Choroid plexus epithelial cell (primary cell): ENCODE measurements at regions not wholly inside any gene's neighbourhood (a gene's known extent, or its start where the extent isn't known, plus 50 kb on each side); places are given as distances from the start of the nearest gene placed in this dataset.

Experiments
- DNase-seq: peaks from one replicate; pipeline ENCODE4 v3.0.0-alpha.2; 2010; ENCODE audit warnings: low read depth
- H3K4me3 ChIP-seq: 2 replicates; pipeline ENCODE4 v1.5.1; 2011; ENCODE audit warnings: low read depth, mild to moderate bottlenecking, control low read depth, low read length, moderate library complexity
- TF ChIP-seq, protein P1 (sequence below): conservative IDR thresholded peaks from 2 replicates; pipeline ENCODE4 v1.5.1; 2011; ENCODE audit warnings: low read depth, mild to moderate bottlenecking, control low read depth, inconsistent platforms, low read length, moderate library complexity

DNA sequence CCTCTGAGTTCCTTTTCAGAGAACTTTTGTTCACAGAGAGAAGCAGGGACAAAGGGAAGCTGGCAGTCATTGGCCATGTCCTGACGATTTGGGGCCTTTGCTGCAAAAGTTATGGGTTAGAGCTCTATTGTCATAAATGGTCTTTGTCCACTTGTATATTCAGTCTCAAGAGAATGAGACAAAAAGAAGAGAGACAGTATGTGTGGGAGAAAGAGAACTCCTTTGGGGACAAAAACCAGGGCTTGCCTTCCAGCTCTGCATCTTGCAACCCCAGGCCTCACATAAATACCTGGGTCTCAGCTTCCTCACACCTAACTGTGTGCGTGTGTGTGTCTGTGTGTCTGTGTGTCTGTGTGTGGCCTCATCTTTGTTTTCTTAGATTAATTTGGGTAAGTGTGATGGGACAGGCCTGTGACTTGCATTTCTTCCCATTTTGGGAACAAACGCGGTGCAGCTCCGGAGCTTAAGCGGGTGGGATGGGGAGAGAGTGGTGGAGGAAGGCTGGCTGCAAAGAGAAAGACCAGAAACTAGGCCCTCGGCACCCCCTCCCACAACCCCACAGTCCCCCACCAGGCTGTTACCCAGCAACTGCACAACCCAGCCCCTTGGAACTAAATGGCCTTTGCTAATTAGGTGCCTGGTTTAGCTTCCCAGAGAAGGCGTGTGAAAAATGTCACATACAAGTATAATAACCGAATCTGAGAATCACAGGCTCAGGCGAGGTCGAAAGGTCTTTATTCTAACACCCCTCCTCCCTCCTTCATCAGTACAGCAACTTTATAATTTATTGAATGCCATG, 376.9 kb downstream of the CDK5RAP2 start:
- DNase-seq, result no peak
- H3K4me3 ChIP-seq, result no peak overlapping the region
- TF ChIP-seq, protein P1, sequence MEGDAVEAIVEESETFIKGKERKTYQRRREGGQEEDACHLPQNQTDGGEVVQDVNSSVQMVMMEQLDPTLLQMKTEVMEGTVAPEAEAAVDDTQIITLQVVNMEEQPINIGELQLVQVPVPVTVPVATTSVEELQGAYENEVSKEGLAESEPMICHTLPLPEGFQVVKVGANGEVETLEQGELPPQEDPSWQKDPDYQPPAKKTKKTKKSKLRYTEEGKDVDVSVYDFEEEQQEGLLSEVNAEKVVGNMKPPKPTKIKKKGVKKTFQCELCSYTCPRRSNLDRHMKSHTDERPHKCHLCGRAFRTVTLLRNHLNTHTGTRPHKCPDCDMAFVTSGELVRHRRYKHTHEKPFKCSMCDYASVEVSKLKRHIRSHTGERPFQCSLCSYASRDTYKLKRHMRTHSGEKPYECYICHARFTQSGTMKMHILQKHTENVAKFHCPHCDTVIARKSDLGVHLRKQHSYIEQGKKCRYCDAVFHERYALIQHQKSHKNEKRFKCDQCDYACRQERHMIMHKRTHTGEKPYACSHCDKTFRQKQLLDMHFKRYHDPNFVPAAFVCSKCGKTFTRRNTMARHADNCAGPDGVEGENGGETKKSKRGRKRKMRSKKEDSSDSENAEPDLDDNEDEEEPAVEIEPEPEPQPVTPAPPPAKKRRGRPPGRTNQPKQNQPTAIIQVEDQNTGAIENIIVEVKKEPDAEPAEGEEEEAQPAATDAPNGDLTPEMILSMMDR, result no peak

DNA sequence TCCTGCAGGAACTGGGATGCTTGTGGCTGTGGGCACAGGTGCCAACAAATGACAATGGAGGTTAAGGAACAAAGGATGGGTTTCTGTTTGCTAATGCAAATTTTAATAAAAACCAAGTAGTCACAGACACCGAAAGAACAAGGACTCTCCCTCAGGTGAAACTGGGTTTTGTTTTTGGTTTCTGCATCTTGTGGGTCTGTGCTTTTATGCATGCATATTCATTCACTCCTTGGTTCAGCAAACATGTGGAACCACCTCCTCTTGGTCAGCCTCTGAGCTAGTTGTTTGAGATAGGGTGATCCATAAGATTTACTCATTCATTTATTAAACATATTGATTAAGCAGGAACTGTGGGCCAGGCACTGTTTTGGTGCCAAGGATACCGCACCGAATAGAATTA, 381.9 kb downstream of the CDK5RAP2 start:
- TF ChIP-seq, protein P1, result no peak
- no peak overlapping the region for H3K4me3 ChIP-seq
- DNase-seq, result no peak

DNA sequence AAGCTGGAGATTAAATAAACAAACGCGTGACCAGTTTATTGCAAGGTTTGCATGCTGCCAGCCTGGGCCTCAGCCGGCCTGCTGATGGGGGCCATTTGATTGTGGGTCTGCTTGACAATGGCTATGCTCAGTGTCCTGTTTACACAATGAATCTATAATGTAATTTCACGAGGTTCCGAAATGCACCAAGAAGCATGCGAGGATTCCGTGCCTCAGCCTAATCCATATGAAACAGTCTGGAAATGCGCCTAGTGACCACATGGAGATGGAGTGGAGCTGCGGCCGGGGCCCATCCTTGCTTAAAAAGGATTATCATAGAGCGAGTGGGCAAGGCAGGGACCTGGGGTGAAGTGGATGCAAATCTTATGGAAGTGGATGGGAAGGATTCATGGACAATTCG, 382.4 kb downstream of the CDK5RAP2 start:
- TF ChIP-seq, protein P1, result no peak
- no peak overlapping the region for H3K4me3 ChIP-seq
- no peak for DNase-seq

DNA sequence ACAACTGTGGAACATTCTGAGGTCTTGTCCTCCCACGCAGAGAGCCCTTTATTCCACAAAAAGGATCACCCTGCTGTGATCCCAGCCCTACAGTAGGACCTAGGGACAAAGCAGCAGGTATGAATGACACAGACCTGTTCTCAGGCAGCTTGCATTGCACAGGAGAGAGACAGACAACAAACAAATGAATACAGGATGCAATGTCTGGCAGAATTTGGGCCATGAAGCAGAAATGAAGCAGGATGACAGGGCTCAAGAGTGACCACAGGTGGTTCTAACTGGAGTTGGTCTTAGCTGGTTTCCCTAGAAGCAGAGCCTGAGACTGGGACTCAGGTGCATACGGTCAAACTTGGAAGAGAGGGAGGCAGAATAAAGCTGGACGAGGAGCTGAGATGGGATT, 388.8 kb downstream of the CDK5RAP2 start:
- TF ChIP-seq, protein P1, result no peak
- no peak for DNase-seq
- H3K4me3 ChIP-seq, result no peak overlapping the region

DNA sequence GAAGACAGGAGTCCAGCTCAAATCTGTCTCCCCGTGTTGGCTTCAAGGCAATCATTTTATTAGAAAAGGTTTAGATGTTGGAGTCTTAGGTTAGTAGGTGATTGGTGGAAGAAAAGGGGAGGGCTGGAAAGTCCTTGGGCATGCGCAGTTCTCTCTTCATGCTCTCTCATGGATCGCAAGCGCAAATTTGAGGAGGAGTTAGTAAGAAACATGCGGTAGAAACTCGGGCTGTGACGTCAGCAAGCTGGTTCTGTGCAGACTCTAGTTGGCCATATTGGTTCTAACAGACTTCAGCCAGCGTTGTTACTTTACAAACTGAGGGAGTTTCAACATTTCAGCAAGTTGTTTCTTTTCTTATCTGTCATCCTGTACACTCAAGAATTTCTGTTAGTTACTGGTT, 392.2 kb downstream of the CDK5RAP2 start:
- no peak for DNase-seq
- H3K4me3 ChIP-seq, result no peak overlapping the region

DNA sequence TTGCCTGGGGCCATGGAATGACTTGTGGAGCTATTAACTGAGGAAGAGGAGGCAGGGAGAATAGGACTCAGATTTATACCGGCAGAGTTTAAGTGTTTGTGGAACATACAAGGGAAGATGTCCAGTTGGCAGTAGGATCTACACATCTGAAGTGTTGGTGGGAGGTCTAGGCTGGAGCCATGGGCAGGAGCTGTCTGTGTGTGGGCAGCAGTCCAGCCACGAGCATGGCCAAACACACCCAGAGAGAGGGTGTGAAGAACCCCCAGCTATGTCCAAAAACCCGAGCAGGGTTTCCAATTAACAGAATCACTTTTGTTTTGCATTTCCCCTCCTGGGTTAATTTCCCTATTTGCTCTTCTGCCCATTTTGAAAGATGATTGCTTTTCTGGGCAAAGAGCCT, 393.7 kb downstream of the CDK5RAP2 start:
- H3K4me3 ChIP-seq, result no peak overlapping the region
- no peak for DNase-seq
- TF ChIP-seq, protein P1, result no peak

More for the DNA sequence above, 392.2 kb downstream of the CDK5RAP2 start:
- TF ChIP-seq, protein P1, result no peak

DNA sequence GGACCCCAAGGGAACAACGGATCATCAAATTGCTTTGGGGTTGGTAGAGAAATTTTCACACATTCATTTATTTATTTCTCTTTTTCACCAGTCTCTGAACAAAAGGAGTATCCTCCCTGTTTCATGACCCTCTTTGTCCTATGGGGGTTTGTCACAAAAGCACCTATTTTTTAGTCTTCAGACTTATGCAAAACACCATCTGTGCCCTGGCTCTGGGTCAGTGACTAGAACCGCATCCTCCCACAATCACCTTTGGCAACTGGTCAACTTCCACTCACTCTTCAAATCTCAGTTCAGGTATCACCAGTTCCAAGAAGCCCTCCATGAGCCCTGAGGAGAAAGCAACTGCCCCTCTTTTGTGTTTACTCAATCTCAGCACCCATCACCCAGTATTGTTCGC, 395.7 kb downstream of the CDK5RAP2 start:
- no peak for DNase-seq
- no peak overlapping the region for H3K4me3 ChIP-seq
- TF ChIP-seq, protein P1, result no peak
